ENCODE measurements at regions not wholly inside any gene's neighbourhood (a gene's known extent, or its start where the extent isn't known, plus 50 kb on each side); places are given as distances from the start of the nearest gene placed in this dataset.
"Not testable (repeated sequence)": the region's sequence is repeated elsewhere in the genome, so short reads cannot be mapped to it uniquely, and the experiment has no call there.

- no peaks in the 10 kb centered on the region for H3K27me3 ChIP-seq (ENCODE audit: low read depth, low read length)
- no peak for TF ChIP-seq EZH2phosphoT487 (IDR thresholded peaks at IDR 0.05; ENCODE audit: low read depth)
- TF ChIP-seq CTCF (IDR thresholded peaks at IDR 0.05; ENCODE audit: low read depth, low read length): no peak
- H2AFZ ChIP-seq (ENCODE audit: low read depth, low read length): no peak overlapping the region
- H3K4me1 ChIP-seq (ENCODE audit: low read length): no peaks in the 10 kb centered on the region
- no peak overlapping the region for H3K9ac ChIP-seq (ENCODE audit: low read length)
- no peaks in the 10 kb centered on the region for H3K9me3 ChIP-seq (ENCODE audit: insufficient read depth, low read length)
- H3K36me3 ChIP-seq (replicated peaks; ENCODE audit: low read depth, low read length): no peaks in the 10 kb centered on the region
- no peak overlapping the region for H3K27ac ChIP-seq (ENCODE audit: low read length)
- H3K4me2 ChIP-seq (ENCODE audit: low read length): no peak overlapping the region
- H3K4me3 ChIP-seq (ENCODE audit: low read length): no peak overlapping the region
- H3K79me2 ChIP-seq (ENCODE audit: low read length): no peaks in the 10 kb centered on the region
- no peaks in the 10 kb centered on the region for H4K20me1 ChIP-seq (ENCODE audit: insufficient read depth, low read length)
These were observed 816.0 kb upstream of the CDH9 start for GRCh38 chr5:27854243-27854852.

- Histone ChIP-seq H4K20me1 (ENCODE audit: insufficient read depth, low read length) (no peaks in the 10 kb centered on the region), H3K4me2 (ENCODE audit: low read length) (no peak overlapping the region), H3K9ac (ENCODE audit: low read length) (no peak overlapping the region), H2AFZ (ENCODE audit: low read depth, low read length) (no peak overlapping the region), H3K27me3 (ENCODE audit: low read depth, low read length) (no peaks in the 10 kb centered on the region), H3K79me2 (ENCODE audit: low read length) (no peaks in the 10 kb centered on the region), H3K9me3 (ENCODE audit: insufficient read depth, low read length) (no peaks in the 10 kb centered on the region), H3K4me3 (ENCODE audit: low read length) (no peak overlapping the region), H3K36me3 (replicated peaks; ENCODE audit: low read depth, low read length) (no peaks in the 10 kb centered on the region), H3K4me1 (ENCODE audit: low read length) (no peaks in the 10 kb centered on the region), H3K27ac (ENCODE audit: low read length) (no peak overlapping the region)
- TF ChIP-seq CTCF (IDR thresholded peaks at IDR 0.05; ENCODE audit: low read depth, low read length): no peak
- TF ChIP-seq EZH2phosphoT487 (IDR thresholded peaks at IDR 0.05; ENCODE audit: low read depth): no peak
These were observed 806.9 kb upstream of the CDH9 start for GRCh38 chr5:27845248-27845647.

- not testable (repeated sequence) for H3K4me3 ChIP-seq (ENCODE audit: low read length); H3K27ac ChIP-seq (ENCODE audit: low read length); H3K9me3 ChIP-seq (ENCODE audit: insufficient read depth, low read length); H3K4me1 ChIP-seq (ENCODE audit: low read length); H4K20me1 ChIP-seq (ENCODE audit: insufficient read depth, low read length); H3K36me3 ChIP-seq (replicated peaks; ENCODE audit: low read depth, low read length); H3K27me3 ChIP-seq (ENCODE audit: low read depth, low read length); H3K4me2 ChIP-seq (ENCODE audit: low read length); H2AFZ ChIP-seq (ENCODE audit: low read depth, low read length); H3K79me2 ChIP-seq (ENCODE audit: low read length); H3K9ac ChIP-seq (ENCODE audit: low read length)
These were observed 798.3 kb upstream of the CDH9 start for GRCh38 chr5:27836704-27837103.

DNA sequence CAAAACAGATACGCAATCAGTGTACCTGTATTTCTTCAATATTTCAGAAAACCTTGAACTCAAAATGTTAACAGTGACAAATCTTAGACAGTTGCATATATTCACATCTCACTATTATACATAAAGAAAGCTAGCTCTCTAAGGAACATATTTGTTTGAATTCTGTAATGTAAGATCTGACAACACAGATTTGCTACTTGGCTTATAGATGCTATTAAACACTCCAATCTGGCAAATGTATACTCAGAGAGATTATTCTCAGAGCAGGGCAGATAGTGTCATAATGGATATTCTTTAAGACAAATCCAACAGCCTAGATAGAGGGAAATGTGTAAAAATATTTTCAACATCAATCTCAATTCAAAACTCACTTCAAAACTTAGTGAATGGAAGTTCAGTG lies 794.5 kb upstream of the CDH9 start:
- no peaks in the 10 kb centered on the region for H3K36me3 ChIP-seq (replicated peaks; ENCODE audit: low read depth, low read length)
- H3K79me2 ChIP-seq (ENCODE audit: low read length): no peaks in the 10 kb centered on the region
- no peaks in the 10 kb centered on the region for H3K4me1 ChIP-seq (ENCODE audit: low read length)
- H3K4me3 ChIP-seq (ENCODE audit: low read length): no peak overlapping the region
- no peak overlapping the region for H2AFZ ChIP-seq (ENCODE audit: low read depth, low read length)
- no peak overlapping the region for H3K4me2 ChIP-seq (ENCODE audit: low read length)
- H3K27me3 ChIP-seq (ENCODE audit: low read depth, low read length): no peaks in the 10 kb centered on the region
- H3K9me3 ChIP-seq (ENCODE audit: insufficient read depth, low read length): no peaks in the 10 kb centered on the region
- no peak for TF ChIP-seq EZH2phosphoT487 (IDR thresholded peaks at IDR 0.05; ENCODE audit: low read depth)
- TF ChIP-seq CTCF (IDR thresholded peaks at IDR 0.05; ENCODE audit: low read depth, low read length): no peak
- H3K9ac ChIP-seq (ENCODE audit: low read length): no peak overlapping the region
- no peaks in the 10 kb centered on the region for H4K20me1 ChIP-seq (ENCODE audit: insufficient read depth, low read length)
- no peak overlapping the region for H3K27ac ChIP-seq (ENCODE audit: low read length)

All from OCI-LY3 (cell line).